ENCODE measurements at regions not wholly inside any gene's neighbourhood (a gene's known extent, or its start where the extent isn't known, plus 50 kb on each side); places are given as distances from the start of the nearest gene placed in this dataset.

DNA sequence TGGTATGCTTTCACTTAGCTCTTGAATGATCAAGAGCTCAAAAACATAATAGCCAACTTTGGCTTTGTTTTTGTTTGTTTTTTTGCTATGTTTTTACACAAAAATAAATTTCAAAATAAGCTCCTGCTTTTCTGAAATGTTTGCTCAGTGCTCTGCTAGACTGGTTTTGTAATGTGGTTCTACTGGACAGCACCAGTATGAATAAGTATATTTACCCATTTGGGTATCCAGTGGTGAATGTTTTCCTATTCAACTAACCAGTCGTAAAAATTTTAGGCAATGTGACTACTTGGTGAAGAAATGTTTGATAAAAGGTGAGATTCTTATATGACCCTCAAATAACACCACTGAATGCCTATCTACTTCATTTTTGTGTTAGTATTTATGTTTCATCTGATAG, 308.6 kb downstream of the PTPRC start:
- TF ChIP-seq CTCF (IDR thresholded peaks at IDR 0.05) (no peak), POLR2A (IDR thresholded peaks at IDR 0.05) (no peak), POLR2AphosphoS5 (IDR thresholded peaks at IDR 0.05; ENCODE audit: insufficient read depth in 1 of 2, low read depth in 1 of 2) (no peak)

Measured in vagina (tissue), 2 donors.